ENCODE measurements at regions not wholly inside any gene's neighbourhood (a gene's known extent, or its start where the extent isn't known, plus 50 kb on each side); places are given as distances from the start of the nearest gene placed in this dataset.
A peak's percentile ranks its signal among the peaks of the same experiment; 100 is the strongest.

- TF ChIP-seq RNF2 (IDR thresholded peaks at IDR 0.05; ENCODE audit: borderline replicate concordance, low read depth), result no peak
Observed at GRCh38 chr13:33642374-33643065, 175.4 kb upstream of the RFC3 start (continued).

GRCh38 chr13:33644581-33645543, 173.1 kb upstream of the RFC3 start:
- no peak overlapping the region for H3K4me3 ChIP-seq
- ChIA-PET POLR2A (no interaction called here), CTCF (interaction anchor here (1.0 kb wide), 1 partner anchor 49 kb away, joined by 3 read pairs; no protein-coding TSS in a partner anchor)
- peaks cover 55% of the 10 kb centered on the region for H3K4me1 ChIP-seq
- peak overlapping the region; percentile 82 to 89; a peak in 3 of 6 replicates for H3K27ac ChIP-seq
- no peak for DNase-seq (ENCODE audit: low read depth in 1 of 2, low spot score in 1 of 2)
- no peak for ATAC-seq
- WGBS (ENCODE audit: missing lambda C conversion rate), result 83% methylated on average over 8 of the region's 8 CpGs
- no peaks in the 10 kb centered on the region for H3K9me3 ChIP-seq
- H3K4me2 ChIP-seq, result no peak overlapping the region
- TF ChIP-seq EHF (CRISPR knock-in tag; IDR thresholded peaks at IDR 0.05) (no peak), TFCP2L1 (CRISPR knock-in tag; IDR thresholded peaks at IDR 0.05) (no peak), RNF2 (IDR thresholded peaks at IDR 0.05; ENCODE audit: borderline replicate concordance, low read depth) (no peak), ZC3H11A (IDR thresholded peaks at IDR 0.05) (no peak), JUNB (IDR thresholded peaks at IDR 0.05) (no peak), NFE2L2 (conservative IDR thresholded peaks at IDR 0.05; ENCODE audit: low read length) (no peak), POLR2AphosphoS2 (conservative IDR thresholded peaks at IDR 0.05; ENCODE audit: low read length) (no peak), RARB (CRISPR knock-in tag; IDR thresholded peaks at IDR 0.05) (no peak), PBX3 (IDR thresholded peaks at IDR 0.05) (no peak), RFX5 (IDR thresholded peaks at IDR 0.05) (no peak), KDM5A (IDR thresholded peaks at IDR 0.05) (no peak), BHLHE40 (IDR thresholded peaks at IDR 0.05; ENCODE audit: low read depth, low read length) (no peak), HOXA7 (CRISPR knock-in tag; IDR thresholded peaks at IDR 0.05) (no peak), HMGXB4 (CRISPR knock-in tag; IDR thresholded peaks at IDR 0.05; ENCODE audit: borderline replicate concordance) (no peak), TP53 (CRISPR knock-in tag; IDR thresholded peaks at IDR 0.05) (no peak)
- FAIRE-seq, result no peak

- no peak for DNase-seq (ENCODE audit: low read depth in 1 of 2, low spot score in 1 of 2)
- POLR2A ChIA-PET, result no interaction called here
- WGBS (ENCODE audit: missing lambda C conversion rate), result 87% methylated on average over 10 of the region's 10 CpGs
- CTCF ChIA-PET, result no interaction called here
- Histone ChIP-seq H3K9me3 (no peaks in the 10 kb centered on the region), H3K4me3 (no peak overlapping the region), H3K27ac (0 out of 6 replicates have a peak overlapping the region, but pooled peaks of 1 of the 2 experiments have one; percentile 14), H3K4me2 (no peak overlapping the region), H3K4me1 (peaks cover 46% of the 10 kb centered on the region)
- no peak for FAIRE-seq
- ATAC-seq, result no peak
- TF ChIP-seq BHLHE40 (IDR thresholded peaks at IDR 0.05; ENCODE audit: low read depth, low read length), result no peak
- TF ChIP-seq BCL3 (IDR thresholded peaks at IDR 0.05), result no peak
- no peak for TF ChIP-seq RNF2 (IDR thresholded peaks at IDR 0.05; ENCODE audit: borderline replicate concordance, low read depth)
- TF ChIP-seq JUNB (IDR thresholded peaks at IDR 0.05), result no peak
- TF ChIP-seq TFCP2L1 (CRISPR knock-in tag; IDR thresholded peaks at IDR 0.05), result no peak
- no peak for TF ChIP-seq REST (IDR thresholded peaks at IDR 0.05)
- TF ChIP-seq MAFK (IDR thresholded peaks at IDR 0.05; ENCODE audit: partially characterized antibody), result no peak
- no peak for TF ChIP-seq HDAC2 (IDR thresholded peaks at IDR 0.05)
- TF ChIP-seq FOXS1 (CRISPR knock-in tag; IDR thresholded peaks at IDR 0.05), result no peak
- no peak for TF ChIP-seq HMGXB4 (CRISPR knock-in tag; IDR thresholded peaks at IDR 0.05; ENCODE audit: borderline replicate concordance)
Observed at GRCh38 chr13:33645591-33646554, 172.1 kb upstream of the RFC3 start.
